GM23338 (cell line): ENCODE measurements at regions not wholly inside any gene's neighbourhood (a gene's known extent, or its start where the extent isn't known, plus 50 kb on each side); places are given as distances from the start of the nearest gene placed in this dataset.

ENCODE experiments used
- ATAC-seq: fragments of 200-7000 bp; cut with Tn5 transposase; 3 replicates; pipeline ENCODE4 v1.9.1; 2020
- DNase-seq: peaks from one replicate; pipeline ENCODE4 v3.0.0-alpha.2; 2015; ENCODE audit warnings: low spot score
- H2AFZ ChIP-seq: fragments of 200-600 bp; sonication (generic); 2 replicates; pipeline ENCODE4 v1.8.0; 2016; ENCODE audit warnings: antibody characterized with exemption, mild to moderate bottlenecking, moderate library complexity
- H3F3A ChIP-seq: fragments of 200-600 bp; sonication (generic); replicated peaks from 2 replicates; pipeline ENCODE4 v1.8.0; 2017; ENCODE audit warnings: antibody characterized with exemption, mixed run types, low read depth
- H3K27ac ChIP-seq: fragments of 200-600 bp; sonication (generic); 2 replicates; pipeline ENCODE4 v1.6.1; 2016; ENCODE audit warnings: low read depth
- H3K27me3 ChIP-seq: fragments of 200-600 bp; sonication (generic); 2 replicates; pipeline ENCODE4 v1.8.0; 2016; ENCODE audit warnings: mild to moderate bottlenecking, mixed run types, moderate library complexity; ENCODE audit not compliant: insufficient read depth
- H3K36me3 ChIP-seq: fragments of 200-600 bp; sonication (generic); 2 replicates; pipeline ENCODE4 v1.8.0; 2016; ENCODE audit warnings: mild to moderate bottlenecking; ENCODE audit not compliant: insufficient read depth
- H3K4me1 ChIP-seq: fragments of 200-600 bp; sonication (generic); 2 replicates; pipeline ENCODE4 v1.8.0; 2016; ENCODE audit warnings: mild to moderate bottlenecking, moderate library complexity; ENCODE audit not compliant: insufficient read depth
- H3K4me2 ChIP-seq: fragments of 200-600 bp; sonication (generic); 2 replicates; pipeline ENCODE4 v1.7.1; 2017; ENCODE audit warnings: mixed run types
- H3K4me3 ChIP-seq: fragments of 200-600 bp; sonication (generic); 2 replicates; pipeline ENCODE4 v1.6.1; 2016; ENCODE audit warnings: mixed run types
- H3K79me2 ChIP-seq: fragments of 200-600 bp; sonication (generic); replicated peaks from 2 replicates; pipeline ENCODE4 v1.8.0; 2017; ENCODE audit warnings: mild to moderate bottlenecking; ENCODE audit not compliant: insufficient read depth
- H3K9me2 ChIP-seq: fragments of 200-600 bp; sonication (generic); 2 replicates; pipeline ENCODE4 v1.8.0; 2017; ENCODE audit not compliant: insufficient read depth
- H4K20me1 ChIP-seq: fragments of 200-600 bp; sonication (generic); replicated peaks from 2 replicates; pipeline ENCODE4 v1.8.0; 2017; ENCODE audit warnings: mild to moderate bottlenecking; ENCODE audit not compliant: insufficient read depth
- H3K27ac Mint-ChIP-seq: 2 replicates; pipeline ENCODE4 v1.8.0; 2020; ENCODE audit warnings: inconsistent platforms, mild to moderate bottlenecking, moderate library complexity, mixed read lengths
- H3K27me3 Mint-ChIP-seq: 3 replicates; pipeline ENCODE4 v1.8.0; 2022; ENCODE audit warnings: low read depth, mild to moderate bottlenecking, moderate library complexity, mixed read lengths, inconsistent platforms; ENCODE audit not compliant: insufficient read depth, poor library complexity
- H3K36me3 Mint-ChIP-seq: 3 replicates; pipeline ENCODE4 v1.8.0; 2021; ENCODE audit warnings: low read depth, mild to moderate bottlenecking, inconsistent platforms, moderate library complexity, mixed read lengths
- H3K4me1 Mint-ChIP-seq: 3 replicates; pipeline ENCODE4 v1.8.0; 2020; ENCODE audit warnings: mild to moderate bottlenecking, inconsistent platforms, mixed read lengths
- H3K4me3 Mint-ChIP-seq: 3 replicates; pipeline ENCODE4 v1.8.0; 2021; ENCODE audit warnings: moderate library complexity, mild to moderate bottlenecking, inconsistent platforms, mixed read lengths
- H3K9me3 Mint-ChIP-seq: 3 replicates; pipeline ENCODE4 v1.8.0; 2020; ENCODE audit warnings: moderate library complexity, mild to moderate bottlenecking, inconsistent platforms, mixed read lengths
- CREB1 ChIP-seq: fragments of 250-450 bp; sonication (Bioruptor Pico); IDR thresholded peaks from 2 replicates; pipeline ENCODE4 v1.5.0; 2020; ENCODE audit warnings: low read depth, mild to moderate bottlenecking, moderate library complexity
- JUNB ChIP-seq: IDR thresholded peaks from one replicate; pipeline ENCODE4 v1.6.1; 2016; ENCODE audit warnings: antibody characterized with exemption; ENCODE audit not compliant: unreplicated experiment
- POLR2AphosphoS5 ChIP-seq: IDR thresholded peaks from 2 replicates; pipeline ENCODE4 v1.6.1; 2016; ENCODE audit warnings: antibody characterized with exemption, low read depth
- REST ChIP-seq: IDR thresholded peaks from one replicate; pipeline ENCODE4 v1.6.1; 2018; ENCODE audit warnings: antibody characterized with exemption; ENCODE audit not compliant: unreplicated experiment
- STAT1 ChIP-seq: IDR thresholded peaks from one replicate; pipeline ENCODE4 v1.6.1; 2016; ENCODE audit warnings: antibody characterized with exemption; ENCODE audit not compliant: unreplicated experiment
- ZNF462 ChIP-seq: fragments of 250-450 bp; sonication (Bioruptor Pico); IDR thresholded peaks from 2 replicates; pipeline ENCODE4 v1.5.0; 2020; ENCODE audit warnings: mild to moderate bottlenecking, moderate library complexity

GRCh38 chr2:22076454-22076853 is 952.7 kb downstream of the TDRD15 start:
- Histone ChIP-seq H3K4me3 (no peak overlapping the region), H3K27me3 (no peaks in the 10 kb centered on the region), H3F3A (no peaks in the 10 kb centered on the region), H3K79me2 (no peaks in the 10 kb centered on the region), H4K20me1 (no peaks in the 10 kb centered on the region), H3K36me3 (0 out of 2 replicates have a peak, but pooled peaks cover 4% of the 10 kb centered on the region), H3K4me1 (no peaks in the 10 kb centered on the region), H2AFZ (no peak overlapping the region), H3K27ac (no peak overlapping the region), H3K9me2 (no peaks in the 10 kb centered on the region), H3K4me2 (no peak overlapping the region)
- peaks cover 4% of the 10 kb centered on the region; the same call in 2 of the 3 replicates for H3K9me3 Mint-ChIP-seq
- no peak overlapping the region for H3K27ac Mint-ChIP-seq
- H3K4me3 Mint-ChIP-seq: no peak overlapping the region
- ATAC-seq: no peak
- H3K4me1 Mint-ChIP-seq: peaks cover 11% of the 10 kb centered on the region
- TF ChIP-seq CREB1 (CRISPR knock-in tag) (no peak), STAT1 (no peak), JUNB (no peak), REST (no peak), POLR2AphosphoS5 (no peak), ZNF462 (CRISPR knock-in tag) (no peak)
- peaks cover 6% of the 10 kb centered on the region; the same call in 1 of the 3 replicates for H3K36me3 Mint-ChIP-seq
- no peaks in the 10 kb centered on the region for H3K27me3 Mint-ChIP-seq
- DNase-seq: no peak
